Lower leg skin (tissue), 3 donors: ENCODE measurements at regions not wholly inside any gene's neighbourhood (a gene's known extent, or its start where the extent isn't known, plus 50 kb on each side); places are given as distances from the start of the nearest gene placed in this dataset.

Experiments
- CTCF ChIP-seq, 3 donors: fragments of 450-650 bp; IDR thresholded peaks; one replicate each; pipeline ENCODE4 v1.5.1; 2016; ENCODE audit warnings: antibody characterized with exemption in 3 of 3, mild to moderate bottlenecking in 3 of 3, moderate library complexity in 2 of 3
- POLR2A ChIP-seq, 2 donors: fragments of 450-650 bp; IDR thresholded peaks; one replicate each; pipeline ENCODE4 v1.6.1; 2016 to 2017; ENCODE audit warnings: antibody characterized with exemption in 2 of 2, mild to moderate bottlenecking in 1 of 2, moderate library complexity in 1 of 2

- TF ChIP-seq CTCF (IDR thresholded peaks at IDR 0.05) (no peak), POLR2A (IDR thresholded peaks at IDR 0.05) (no peak)
Observed at GRCh38 chr12:105839629-105840127, 299.1 kb downstream of the NUAK1 start.
